NCI-H446 treated with DMSO at 0.1 percent for 48 hours (cell line): ENCODE measurements at regions not wholly inside any gene's neighbourhood (a gene's known extent, or its start where the extent isn't known, plus 50 kb on each side); places are given as distances from the start of the nearest gene placed in this dataset.
"Not testable (repeated sequence)": the region's sequence is repeated elsewhere in the genome, so short reads cannot be mapped to it uniquely, and the experiment has no call there.

Experiments
- DNase-seq: peaks from one replicate; lab custom pipeline; 2025; lab: John Stamatoyannopoulos, UW

DNA sequence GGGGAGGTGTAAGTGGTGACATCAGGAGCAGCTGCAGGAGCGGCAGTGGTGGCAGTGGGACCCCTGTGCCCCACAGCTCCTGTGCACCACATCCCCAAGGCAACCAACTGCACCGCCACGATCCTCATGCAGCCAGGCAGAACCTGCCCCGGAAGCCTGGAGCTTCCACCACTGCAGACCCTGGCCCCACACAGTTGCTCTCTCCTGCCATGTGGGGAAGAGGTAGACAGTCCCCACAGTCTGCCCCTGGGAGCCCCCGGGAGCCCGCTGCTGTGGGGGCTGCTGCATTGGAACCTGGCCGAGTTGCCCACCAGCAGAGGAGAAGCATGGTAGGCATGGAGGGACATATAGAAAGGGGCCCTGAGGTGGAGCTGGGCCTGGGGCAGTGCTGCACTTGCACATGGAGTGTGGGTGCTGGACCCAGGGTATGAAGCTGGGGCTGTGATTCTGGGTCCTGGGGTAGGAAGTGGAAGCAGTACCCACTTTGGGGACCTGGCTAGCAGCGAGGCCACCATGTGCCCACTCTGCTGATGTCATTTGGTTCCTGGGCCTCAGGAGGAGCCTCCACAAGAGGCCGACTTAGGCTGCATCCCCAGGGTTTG, 623.3 kb upstream of the LRRTM4 start:
- no peak for DNase-seq

DNA sequence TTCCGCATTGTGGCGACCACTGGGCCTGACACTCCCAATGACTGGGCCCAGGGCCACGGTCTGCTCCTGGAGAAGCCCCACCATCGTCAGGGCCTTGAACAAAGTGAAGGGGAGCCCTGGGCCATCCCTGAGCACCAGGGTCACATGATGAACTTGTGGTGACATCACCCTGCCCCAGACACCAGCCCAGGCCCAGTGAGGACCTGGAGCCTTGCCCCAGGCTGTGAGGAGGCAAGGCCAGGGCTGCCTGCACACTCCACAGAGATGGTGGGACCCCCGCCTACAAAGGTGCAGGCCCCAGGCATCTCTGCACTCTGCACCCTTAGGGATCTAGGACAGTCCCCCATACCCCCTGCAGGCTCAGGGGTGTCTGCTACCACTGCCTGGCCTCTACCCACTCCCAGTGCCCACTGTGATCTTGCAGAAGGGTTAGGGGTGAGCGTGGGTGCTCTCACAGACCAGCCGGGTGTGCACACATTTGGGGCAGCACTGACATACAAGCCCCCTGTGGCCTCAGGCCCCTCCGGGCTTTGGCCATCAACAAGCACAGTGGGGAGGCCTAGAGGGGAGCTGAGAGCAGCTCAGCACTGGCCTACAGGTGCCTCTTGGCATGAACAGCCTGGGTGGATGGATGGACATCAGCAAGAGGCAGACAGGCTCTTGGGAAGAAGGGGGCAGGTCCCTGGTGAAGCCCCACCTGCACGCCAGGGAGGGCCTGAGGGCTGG, 624.0 kb upstream of the LRRTM4 start:
- no peak for DNase-seq

DNA sequence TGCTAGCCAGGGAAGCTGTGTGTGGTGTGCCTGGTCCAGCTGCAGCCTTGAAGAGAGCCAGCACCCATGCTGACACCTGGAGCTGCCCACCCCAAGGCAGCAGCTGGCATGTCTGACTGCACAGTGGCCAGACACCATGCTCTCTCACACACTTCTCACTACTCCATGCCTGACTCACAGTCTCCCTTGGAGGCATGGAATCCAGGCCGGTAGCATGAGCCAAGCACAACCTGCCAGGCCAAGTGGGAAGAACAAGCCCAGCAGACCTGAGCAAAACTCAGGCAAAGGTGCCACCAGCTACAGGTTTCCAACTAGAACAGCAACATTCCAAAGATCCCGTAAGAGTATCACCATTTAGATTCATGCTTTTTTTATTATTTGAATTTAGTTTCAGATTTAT, 625.3 kb upstream of the LRRTM4 start:
- DNase-seq = no peak

DNA sequence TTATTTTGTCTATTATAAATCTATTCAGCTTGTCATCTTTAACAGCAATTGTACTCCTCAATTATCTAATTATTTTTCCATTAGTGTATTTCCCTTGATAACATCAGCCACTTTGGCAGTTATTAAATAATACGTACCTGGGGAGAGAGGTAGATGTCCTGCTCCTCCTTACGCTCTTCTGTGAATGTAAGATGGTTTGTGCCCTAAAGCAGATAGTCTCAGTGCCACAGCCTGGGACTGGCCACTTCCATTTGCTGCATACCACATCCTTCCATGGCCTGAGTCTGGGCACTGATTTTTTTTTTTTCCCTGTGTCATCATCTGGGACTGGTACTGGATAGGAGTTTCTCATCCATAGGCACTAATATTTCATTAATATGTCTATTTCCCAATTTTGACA, 632.4 kb upstream of the LRRTM4 start:
- no peak for DNase-seq

DNA sequence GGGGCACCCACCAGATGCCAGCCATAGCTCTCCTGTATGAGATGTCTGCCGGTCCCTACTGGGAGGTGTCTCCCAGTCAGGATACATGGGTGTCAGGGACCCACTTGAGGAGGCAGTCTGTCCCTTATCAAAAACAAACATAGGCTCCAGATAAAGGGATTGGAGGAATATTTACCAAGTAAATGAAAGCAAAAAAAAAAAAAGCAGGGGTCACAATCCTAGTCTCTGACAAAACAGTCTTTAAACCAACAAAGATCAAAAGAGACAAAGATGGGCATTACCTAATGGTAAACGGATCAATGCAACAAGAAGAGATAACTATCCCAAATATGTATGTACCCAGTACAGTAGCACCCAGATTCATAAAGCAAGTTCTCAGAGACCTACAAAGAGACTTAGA, 640.0 kb upstream of the LRRTM4 start:
- no peak for DNase-seq

DNA sequence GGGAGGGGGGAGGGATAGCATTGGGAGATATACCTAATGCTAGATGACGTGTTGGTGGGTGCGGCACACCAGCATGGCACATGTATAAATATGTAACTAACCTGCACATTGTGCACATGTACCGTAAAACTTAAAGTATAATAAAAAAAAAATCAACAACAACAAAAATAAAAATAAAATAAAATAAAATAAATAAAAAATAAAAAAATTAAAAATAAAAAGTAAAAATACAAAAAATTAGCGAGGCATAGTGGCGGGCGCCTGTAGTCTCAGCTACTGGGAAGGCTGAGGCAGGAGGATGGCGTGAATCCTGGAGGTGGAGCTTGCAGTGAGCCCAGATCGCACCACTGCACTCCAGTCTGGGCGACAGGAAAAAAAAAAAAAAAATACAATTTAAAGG, 650.0 kb upstream of the LRRTM4 start:
- not testable (repeated sequence) for DNase-seq

DNA sequence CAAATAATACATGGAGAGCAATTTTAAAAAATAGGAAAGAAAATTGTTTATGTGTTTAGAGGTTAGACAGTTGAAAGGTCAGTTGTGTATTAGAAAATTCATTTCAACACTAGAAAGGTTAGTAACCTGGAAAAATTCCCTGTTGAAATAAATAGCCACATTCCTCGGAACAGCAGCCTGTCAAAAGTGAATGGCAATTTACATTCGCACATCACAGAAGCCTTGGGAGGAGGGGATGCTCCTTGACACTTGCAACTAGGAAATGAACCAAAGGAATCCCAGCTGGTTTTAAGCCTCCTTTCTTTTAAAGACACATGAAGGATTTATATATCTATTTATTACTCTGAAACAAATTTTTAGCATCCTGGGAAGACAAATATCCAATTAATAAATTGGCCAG, 653.5 kb upstream of the LRRTM4 start:
- no peak for DNase-seq

DNA sequence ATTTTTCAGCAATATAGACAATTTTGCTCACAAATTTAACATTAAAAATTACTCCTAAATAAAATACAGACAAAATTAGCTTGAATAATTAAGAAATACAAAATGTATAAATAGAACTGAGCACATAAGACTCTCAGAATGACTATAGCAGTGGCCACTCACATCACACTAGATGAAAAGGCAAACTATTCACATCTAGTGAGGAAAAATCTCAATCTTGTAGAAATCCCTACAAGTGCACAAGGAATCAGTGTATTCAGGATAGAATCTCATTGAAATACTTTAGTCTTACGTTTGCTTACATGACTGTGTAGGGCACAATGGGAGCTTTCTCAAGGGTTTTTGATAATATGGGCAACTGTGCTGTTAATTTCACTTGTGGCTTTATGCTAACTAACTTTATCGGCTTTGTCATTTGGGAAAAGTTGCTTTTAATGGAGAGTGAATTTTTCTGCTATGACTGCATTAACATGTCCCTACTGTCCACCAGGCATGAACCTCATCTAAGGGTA, 678.9 kb upstream of the LRRTM4 start:
- no peak for DNase-seq

DNA sequence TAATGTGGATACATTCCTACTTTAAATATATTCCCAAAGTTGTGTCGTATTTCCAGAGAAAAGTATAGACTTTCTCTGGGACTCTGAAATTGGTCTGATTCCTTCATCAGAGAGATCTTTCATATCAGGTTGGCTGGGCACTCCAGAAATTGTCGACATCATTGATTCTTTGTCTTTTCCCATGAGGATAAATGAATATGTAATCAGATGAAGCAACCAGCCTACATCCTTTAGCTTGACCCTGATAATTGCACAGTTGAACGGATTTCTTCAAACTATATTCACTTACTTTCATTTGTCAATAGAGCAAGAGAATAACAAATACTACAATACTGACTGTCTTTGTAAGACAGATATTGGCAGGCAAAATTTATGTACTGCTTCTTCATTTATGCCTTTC, 680.2 kb upstream of the LRRTM4 start:
- DNase-seq = no peak

DNA sequence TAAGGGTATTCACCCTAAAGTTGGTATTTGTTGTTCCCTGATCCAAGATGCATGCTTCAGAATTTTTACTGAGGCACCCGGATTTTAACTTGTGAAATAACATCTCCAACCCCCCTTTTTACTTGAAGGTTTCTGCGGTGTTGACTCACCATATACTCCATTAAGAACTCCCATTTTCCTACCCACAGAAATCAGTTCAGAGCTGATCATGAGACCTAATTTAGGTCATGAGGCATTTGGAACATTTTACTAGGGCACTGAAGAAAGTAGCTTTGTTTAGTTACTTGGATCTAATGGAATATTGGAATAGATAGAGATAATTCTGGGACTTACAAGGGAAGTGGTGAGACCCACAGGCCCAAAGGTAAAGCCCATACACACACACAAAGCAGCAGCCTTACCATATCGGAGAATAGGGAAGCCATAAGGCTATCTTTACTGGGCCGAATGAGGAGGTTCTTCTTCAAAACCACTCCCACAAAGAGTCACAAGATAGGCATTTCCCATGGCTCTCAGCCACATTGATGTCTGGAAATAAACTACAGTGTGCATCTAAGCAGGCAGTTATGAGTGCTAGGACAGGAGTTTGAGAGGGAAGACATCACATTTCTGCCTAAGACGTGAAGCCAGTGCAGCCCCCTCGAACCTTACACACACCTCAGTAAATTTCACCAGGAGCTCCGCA, 681.0 kb upstream of the LRRTM4 start:
- no peak for DNase-seq

DNA sequence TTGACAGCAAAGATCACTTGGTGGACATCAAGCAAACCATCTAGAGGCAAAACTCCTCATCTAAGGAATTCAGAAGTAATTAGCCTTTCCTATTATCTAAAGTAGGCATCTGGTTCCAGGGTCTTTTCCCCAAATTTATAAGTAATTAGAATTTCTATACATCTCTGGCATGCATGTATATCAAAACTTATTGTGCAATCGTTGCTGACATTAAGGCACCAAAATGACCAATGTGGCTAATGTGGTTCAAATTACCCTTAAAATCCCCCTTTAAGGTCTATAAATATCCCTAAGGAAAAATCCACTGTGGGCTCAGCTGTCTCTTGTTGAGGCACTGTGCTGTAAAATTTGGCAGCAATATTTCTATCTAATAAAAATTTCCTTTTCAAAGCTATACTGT, 695.9 kb upstream of the LRRTM4 start:
- DNase-seq = no peak

DNA sequence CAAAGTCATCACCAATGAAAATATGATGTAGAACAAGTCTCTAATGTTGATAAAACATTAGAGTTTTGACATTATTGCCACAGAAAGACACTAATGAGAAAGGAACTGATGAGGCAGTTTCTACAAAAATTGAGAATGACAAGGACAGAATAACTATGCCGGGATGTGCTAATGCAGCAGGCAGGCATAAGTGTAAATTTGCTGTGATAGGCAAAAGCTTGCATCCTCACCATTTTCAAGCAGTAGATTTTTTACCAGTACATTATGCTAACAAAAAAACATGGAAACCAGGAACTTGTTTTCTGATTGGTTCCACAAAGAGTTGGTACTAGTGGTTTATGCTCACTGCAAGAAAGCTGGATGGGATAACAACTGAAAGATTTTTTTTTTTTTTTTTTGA, 715.5 kb upstream of the LRRTM4 start:
- no peak for DNase-seq

DNA sequence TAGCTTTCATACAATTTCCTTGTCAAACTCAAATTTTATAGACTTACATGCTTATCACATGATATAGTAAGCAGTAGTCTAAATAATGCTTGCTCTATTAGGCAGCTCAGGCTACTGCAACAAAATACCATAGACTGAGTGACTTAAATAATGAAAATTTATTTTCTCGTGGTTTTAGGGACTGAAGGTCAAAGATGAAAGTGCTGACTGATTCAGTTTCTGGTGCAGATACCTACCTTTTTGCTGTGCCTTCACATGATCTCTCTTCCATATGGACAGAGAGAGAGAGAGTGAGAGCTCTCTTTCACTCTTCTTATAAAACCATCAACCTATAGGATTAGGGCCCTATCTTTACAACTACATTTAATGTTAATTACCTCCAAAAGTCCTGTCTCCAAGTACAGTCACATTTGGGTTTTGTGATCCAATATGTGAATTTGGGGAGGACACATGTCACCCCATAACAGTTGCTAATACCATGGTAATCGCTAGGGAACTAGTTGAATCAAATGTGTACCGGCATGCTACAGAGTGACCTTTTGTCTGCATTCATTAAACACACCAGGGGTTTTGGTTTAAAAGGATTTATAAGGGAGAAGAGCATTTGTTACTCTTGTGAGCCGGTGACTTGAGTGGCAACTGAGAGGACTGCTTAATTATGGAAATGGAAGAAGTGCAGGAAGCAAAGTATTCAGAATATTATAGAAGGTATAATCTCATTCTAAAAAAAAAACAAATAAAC, 723.4 kb upstream of the LRRTM4 start:
- DNase-seq = no peak

DNA sequence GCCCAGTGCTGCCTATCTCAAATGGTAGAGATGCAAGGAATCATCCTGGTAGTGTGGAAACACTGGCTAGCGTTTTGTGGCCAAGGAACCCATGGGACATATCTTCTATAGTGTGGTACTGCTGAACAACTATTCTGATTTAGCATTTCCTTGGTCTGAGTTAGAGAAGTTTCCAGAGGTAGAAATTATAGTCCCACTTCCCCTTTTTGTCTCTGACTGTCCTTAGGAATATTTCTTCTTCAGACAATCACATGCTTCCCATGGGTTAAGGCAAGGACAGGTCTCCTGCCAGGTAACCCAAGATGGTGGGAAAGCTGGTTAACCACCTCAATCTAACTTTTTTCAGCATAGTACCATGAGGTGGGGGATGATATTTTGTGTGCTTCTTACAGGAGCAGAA, 729.5 kb upstream of the LRRTM4 start:
- DNase-seq = no peak

DNA sequence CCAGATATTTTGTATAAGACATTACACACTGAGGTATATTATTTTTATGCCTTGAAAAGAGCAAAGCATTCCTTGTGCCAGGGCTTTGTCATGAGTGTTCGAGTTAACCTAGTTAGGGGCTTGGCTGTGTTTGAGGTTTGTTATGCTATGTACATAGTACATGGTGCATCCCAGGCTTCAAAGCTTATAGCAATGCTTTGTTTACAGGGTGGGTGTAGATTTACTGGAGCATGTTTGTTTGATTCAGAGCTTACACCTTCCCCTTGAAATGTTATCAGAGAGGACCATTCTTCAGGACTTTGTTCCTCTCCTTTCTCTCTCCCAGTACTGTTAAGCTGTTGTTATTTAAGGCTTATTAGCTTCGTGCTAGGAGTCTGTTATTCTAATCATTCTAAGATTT, 738.7 kb upstream of the LRRTM4 start:
- DNase-seq = no peak

DNA sequence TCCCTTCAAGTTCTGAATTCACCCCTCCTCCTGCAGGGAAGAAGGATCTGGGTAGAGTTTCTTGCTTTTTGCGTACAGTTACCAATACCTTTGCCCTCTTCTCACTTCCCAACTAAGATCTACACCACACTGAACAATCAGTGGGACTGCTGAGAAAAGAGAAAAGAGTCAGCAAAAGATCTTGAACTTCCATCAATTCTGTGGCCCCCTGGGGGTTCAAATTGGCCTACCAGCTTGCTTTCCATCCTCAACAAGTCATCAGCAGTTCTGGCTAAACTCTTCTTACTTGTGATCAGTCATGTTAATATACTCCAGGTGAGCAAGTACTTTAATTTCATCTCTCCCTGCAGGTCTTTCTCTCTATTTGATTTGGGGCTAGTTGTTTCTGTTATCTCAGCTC, 739.3 kb upstream of the LRRTM4 start:
- no peak for DNase-seq

DNA sequence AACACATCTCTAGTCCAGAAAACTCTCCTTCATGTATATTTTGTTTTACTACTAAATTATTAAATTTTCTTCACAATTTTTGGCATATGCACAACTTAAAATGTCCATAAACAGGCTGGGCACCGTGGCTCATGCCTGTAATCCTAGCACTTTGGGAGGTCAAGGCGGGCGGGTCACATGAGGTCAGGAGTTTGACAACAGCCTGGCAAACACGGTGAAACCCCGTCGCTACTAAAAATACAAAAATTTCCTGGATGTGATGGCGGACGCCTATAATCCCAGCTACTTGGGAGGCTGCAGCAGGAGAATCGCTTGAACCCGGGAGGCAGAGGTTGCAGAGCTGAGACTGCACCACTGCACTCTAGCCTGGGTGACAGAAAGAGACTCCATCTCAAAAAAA, 739.9 kb upstream of the LRRTM4 start:
- DNase-seq = not testable (repeated sequence)

DNA sequence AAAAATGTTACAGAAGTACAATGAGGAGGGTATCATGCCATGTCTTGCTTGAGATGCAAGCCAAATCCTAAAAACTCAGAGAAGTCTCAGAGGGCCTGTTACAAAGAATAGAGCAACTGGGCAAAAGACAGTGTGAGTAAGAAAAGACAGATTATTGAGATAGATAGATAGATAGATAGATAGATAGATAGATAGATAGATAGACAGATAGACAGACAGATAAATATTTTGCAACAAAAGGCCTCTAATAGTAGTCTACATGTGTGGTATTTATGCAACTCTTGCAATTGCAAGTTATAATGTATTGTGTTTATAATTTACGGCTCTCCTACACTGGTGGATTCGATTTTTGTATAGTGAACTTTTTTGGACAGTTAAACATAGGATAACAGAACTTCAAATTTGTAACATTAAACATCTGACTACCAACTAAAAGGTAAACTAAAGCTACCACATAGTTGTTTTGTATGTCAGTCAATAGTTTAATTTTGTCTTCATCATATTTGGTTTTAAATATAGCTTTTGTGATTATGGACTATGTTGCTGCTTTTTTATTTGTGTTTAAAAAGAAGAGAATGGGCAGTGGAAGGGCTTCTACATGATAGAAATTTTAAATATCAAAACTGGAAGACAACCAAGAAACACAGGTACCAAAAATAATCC, 740.7 kb upstream of the LRRTM4 start:
- no peak for DNase-seq

DNA sequence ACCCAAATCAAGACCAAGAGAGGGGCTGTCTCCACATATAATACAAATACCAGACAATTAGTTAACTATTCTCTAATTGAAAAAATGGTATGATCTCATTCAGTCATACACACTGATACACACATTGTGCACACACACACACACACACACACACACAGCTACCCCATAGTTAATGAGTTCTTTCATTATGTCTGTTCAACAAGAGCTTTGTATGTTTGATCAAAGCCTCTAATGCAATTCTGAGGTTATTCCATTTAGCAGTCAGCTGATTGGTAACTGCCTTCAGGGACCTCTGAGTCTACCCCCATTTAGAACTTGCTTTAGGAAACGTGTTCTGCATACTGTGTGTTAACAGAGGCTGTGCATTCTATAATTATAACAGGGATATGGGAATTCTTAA, 741.4 kb upstream of the LRRTM4 start:
- no peak for DNase-seq

DNA sequence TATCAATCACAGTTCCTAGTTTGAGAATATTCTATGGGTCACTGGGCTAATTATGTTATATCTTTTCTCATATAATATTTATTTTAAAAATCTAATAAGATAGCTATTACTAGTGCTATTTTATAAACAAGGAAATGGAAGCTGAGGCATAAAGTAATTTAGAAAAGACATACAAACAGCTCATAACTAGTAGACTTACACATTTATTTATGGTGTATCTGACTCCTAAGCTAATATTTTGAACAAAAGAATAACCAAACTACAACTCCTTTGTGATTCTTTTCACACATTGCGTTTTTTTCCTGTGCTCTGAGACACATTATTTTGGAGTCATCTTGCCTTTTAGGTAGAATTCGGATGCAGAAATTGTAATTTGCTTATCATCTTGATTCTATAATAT, 742.0 kb upstream of the LRRTM4 start:
- no peak for DNase-seq

DNA sequence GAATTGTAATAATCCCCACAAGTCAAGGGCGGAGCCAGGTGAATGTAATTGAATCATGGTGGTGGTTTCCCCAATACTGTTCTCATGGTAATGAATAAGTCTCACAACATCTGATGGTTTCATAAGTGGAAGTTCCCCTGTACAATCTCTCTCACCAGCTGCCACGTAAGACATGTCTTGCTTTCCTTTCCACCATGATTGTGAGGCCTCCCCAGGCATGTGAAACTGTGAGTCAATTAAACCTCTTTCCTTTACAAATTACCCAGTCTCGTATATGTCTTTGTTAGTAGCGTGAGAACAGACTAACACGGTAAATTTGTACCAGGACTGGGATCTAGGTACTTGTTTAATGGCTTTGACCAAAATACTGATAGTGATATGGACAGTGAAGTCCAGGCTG, 744.3 kb upstream of the REG3G start:
- no peak for DNase-seq

DNA sequence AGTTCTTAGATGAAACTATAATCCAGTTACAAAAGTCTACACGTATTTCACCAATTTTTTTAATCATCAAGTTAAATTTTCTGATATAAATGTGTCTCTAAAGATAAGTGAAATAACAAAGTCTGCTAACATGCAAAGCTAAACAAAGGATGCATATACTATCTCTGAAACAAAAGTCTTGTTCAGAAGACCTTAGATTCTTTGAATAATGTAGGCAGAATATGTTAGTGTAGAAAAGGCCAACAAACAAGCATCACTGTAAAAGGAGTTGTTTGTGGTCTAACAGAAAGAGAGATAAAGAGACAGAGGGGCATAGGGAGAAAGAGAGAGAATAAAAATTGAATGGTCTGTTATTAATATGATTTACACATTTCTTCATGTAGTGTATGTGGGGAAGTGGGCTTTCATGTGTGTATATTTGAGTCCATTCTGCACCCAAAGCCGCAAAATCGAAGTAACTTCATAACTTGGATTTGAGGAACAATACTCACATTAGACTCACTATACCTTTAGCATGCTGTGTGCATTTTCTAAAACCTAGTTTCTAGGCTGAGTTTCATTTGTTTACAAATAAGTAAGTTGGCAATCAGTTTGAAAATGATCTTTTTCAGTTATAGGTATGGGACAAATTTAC, 734.8 kb upstream of the REG3G start:
- DNase-seq = no peak
